ENCODE measurements at regions not wholly inside any gene's neighbourhood (a gene's known extent, or its start where the extent isn't known, plus 50 kb on each side); places are given as distances from the start of the nearest gene placed in this dataset.
A peak's percentile ranks its signal among the peaks of the same experiment; 100 is the strongest.

DNA sequence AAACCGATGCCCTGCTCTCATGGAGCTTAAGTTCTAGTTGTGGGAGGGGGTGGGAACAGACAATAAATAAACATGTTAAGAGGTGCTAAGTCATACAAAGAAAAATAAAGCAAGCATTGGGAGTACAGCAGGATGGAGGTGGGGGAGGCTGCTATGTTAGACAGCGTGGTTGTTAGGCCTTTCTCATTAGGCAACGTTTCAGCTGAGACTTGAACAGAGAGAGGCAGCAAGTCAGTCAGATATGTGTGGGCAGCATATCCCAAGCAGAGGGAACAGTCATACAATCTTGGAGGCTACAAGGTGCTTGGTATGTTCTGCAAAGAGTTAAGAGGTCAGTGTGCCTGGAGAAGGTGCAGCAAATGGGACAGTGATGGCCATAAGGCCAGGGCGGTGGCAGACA lies 97.7 kb upstream of the CCDC196 start:
- H3K27me3 ChIP-seq (ENCODE audit: control insufficient read depth, insufficient read depth, low read length), result peaks cover 3% of the 10 kb centered on the region
- no peak overlapping the region for H3K9ac ChIP-seq (ENCODE audit: low read depth, low read length)
- H3K9me3 ChIP-seq (replicated peaks; ENCODE audit: low read length), result no peaks in the 10 kb centered on the region
- no peaks in the 10 kb centered on the region for H3K36me3 ChIP-seq (ENCODE audit: insufficient read depth, low read length)
- H3K4me1 ChIP-seq (ENCODE audit: control insufficient read depth, insufficient read depth, low read length), result no peaks in the 10 kb centered on the region
- no peak overlapping the region for H3K4me2 ChIP-seq (ENCODE audit: low read length)
- no peak overlapping the region for H3K4me3 ChIP-seq (ENCODE audit: low read length)

- peaks cover 3% of the 10 kb centered on the region for H3K27me3 ChIP-seq (ENCODE audit: control insufficient read depth, insufficient read depth, low read length)
- H3K4me1 ChIP-seq (ENCODE audit: control insufficient read depth, insufficient read depth, low read length), result no peaks in the 10 kb centered on the region
- H3K9ac ChIP-seq (ENCODE audit: low read depth, low read length), result no peak overlapping the region
- H3K9me3 ChIP-seq (replicated peaks; ENCODE audit: low read length), result no peaks in the 10 kb centered on the region
- H3K36me3 ChIP-seq (ENCODE audit: insufficient read depth, low read length), result no peaks in the 10 kb centered on the region
- H3K4me3 ChIP-seq (ENCODE audit: low read length), result no peak overlapping the region
- H3K4me2 ChIP-seq (ENCODE audit: low read length), result no peak overlapping the region
Observed at GRCh38 chr14:66389481-66389880, 96.7 kb upstream of the CCDC196 start.

- Histone ChIP-seq H3K4me2 (ENCODE audit: low read length) (no peak overlapping the region), H3K4me3 (ENCODE audit: low read length) (no peak overlapping the region), H3K9me3 (replicated peaks; ENCODE audit: low read length) (no peaks in the 10 kb centered on the region), H3K9ac (ENCODE audit: low read depth, low read length) (no peak overlapping the region), H3K4me1 (ENCODE audit: control insufficient read depth, insufficient read depth, low read length) (no peaks in the 10 kb centered on the region), H3K27me3 (ENCODE audit: control insufficient read depth, insufficient read depth, low read length) (peaks cover 3% of the 10 kb centered on the region), H3K36me3 (ENCODE audit: insufficient read depth, low read length) (no peaks in the 10 kb centered on the region)
Observed at GRCh38 chr14:66395300-66395699, 90.9 kb upstream of the CCDC196 start.

DNA sequence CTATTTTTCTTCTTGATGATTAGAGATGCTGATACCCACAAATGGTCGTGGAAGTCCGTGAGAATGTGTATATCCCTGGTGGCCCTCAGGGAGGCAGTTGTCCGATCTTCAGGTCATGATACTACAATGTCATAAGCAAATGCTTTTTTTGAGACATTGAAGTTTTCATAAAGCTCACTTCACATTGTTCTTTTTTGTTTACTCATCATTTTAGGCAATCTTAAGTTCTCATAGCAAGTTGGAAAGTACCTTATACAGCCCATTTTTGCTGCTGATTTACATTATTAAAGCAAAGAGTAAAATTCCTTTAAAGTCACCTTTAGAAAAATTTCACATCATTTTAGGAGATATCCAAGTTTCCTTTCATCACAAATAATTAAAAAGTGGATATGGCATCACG lies 90.0 kb upstream of the CCDC196 start:
- Histone ChIP-seq H3K36me3 (ENCODE audit: insufficient read depth, low read length) (no peaks in the 10 kb centered on the region), H3K4me3 (ENCODE audit: low read length) (no peak overlapping the region), H3K9me3 (replicated peaks; ENCODE audit: low read length) (no peaks in the 10 kb centered on the region), H3K9ac (ENCODE audit: low read depth, low read length) (no peak overlapping the region), H3K27me3 (ENCODE audit: control insufficient read depth, insufficient read depth, low read length) (peaks cover 3% of the 10 kb centered on the region), H3K4me2 (ENCODE audit: low read length) (no peak overlapping the region), H3K4me1 (ENCODE audit: control insufficient read depth, insufficient read depth, low read length) (no peaks in the 10 kb centered on the region)

GRCh38 chr14:66398437-66398836 lies 87.7 kb upstream of the CCDC196 start:
- H3K9ac ChIP-seq (ENCODE audit: low read depth, low read length), result no peak overlapping the region
- peaks cover 10% of the 10 kb centered on the region for H3K4me1 ChIP-seq (ENCODE audit: control insufficient read depth, insufficient read depth, low read length)
- H3K4me2 ChIP-seq (ENCODE audit: low read length), result no peak overlapping the region
- no peaks in the 10 kb centered on the region for H3K9me3 ChIP-seq (replicated peaks; ENCODE audit: low read length)
- H3K27me3 ChIP-seq (ENCODE audit: control insufficient read depth, insufficient read depth, low read length), result no peaks in the 10 kb centered on the region
- no peaks in the 10 kb centered on the region for H3K36me3 ChIP-seq (ENCODE audit: insufficient read depth, low read length)
- no peak overlapping the region for H3K4me3 ChIP-seq (ENCODE audit: low read length)

GRCh38 chr14:66401449-66402095 lies 84.6 kb upstream of the CCDC196 start:
- Histone ChIP-seq H3K9me3 (replicated peaks; ENCODE audit: low read length) (no peaks in the 10 kb centered on the region), H3K4me2 (ENCODE audit: low read length) (peak overlapping the region; percentile 13), H3K4me3 (ENCODE audit: low read length) (no peak overlapping the region), H3K4me1 (ENCODE audit: control insufficient read depth, insufficient read depth, low read length) (peaks cover 10% of the 10 kb centered on the region), H3K9ac (ENCODE audit: low read depth, low read length) (no peak overlapping the region), H3K27me3 (ENCODE audit: control insufficient read depth, insufficient read depth, low read length) (no peaks in the 10 kb centered on the region), H3K36me3 (ENCODE audit: insufficient read depth, low read length) (no peaks in the 10 kb centered on the region)

DNA sequence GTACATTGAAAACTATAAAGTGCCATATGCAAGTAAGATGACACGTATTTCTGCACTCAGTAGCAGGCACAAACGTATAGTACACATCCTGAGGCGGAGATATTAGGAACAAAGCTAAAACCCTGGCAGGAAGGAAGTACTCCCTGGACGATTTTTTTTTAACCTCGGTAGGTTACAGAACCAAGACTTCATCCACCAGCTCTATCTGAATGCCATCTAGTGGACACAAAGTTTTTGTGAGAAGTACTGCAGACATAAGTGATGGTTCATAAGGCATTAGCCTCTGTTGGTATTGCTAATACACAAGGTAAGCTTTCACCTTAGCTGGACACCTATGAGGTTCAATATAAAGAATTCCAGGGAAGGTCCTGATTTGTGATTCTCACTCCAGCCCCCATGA lies 83.0 kb upstream of the CCDC196 start:
- no peak overlapping the region for H3K4me3 ChIP-seq (ENCODE audit: low read length)
- H3K9me3 ChIP-seq (replicated peaks; ENCODE audit: low read length), result no peaks in the 10 kb centered on the region
- H3K4me1 ChIP-seq (ENCODE audit: control insufficient read depth, insufficient read depth, low read length), result peaks cover 10% of the 10 kb centered on the region
- no peaks in the 10 kb centered on the region for H3K36me3 ChIP-seq (ENCODE audit: insufficient read depth, low read length)
- no peaks in the 10 kb centered on the region for H3K27me3 ChIP-seq (ENCODE audit: control insufficient read depth, insufficient read depth, low read length)
- no peak overlapping the region for H3K9ac ChIP-seq (ENCODE audit: low read depth, low read length)
- H3K4me2 ChIP-seq (ENCODE audit: low read length), result no peak overlapping the region

GRCh38 chr14:66404051-66404545 lies 82.1 kb upstream of the CCDC196 start:
- H3K4me2 ChIP-seq (ENCODE audit: low read length), result no peak overlapping the region
- peaks cover 10% of the 10 kb centered on the region for H3K4me1 ChIP-seq (ENCODE audit: control insufficient read depth, insufficient read depth, low read length)
- H3K36me3 ChIP-seq (ENCODE audit: insufficient read depth, low read length), result no peaks in the 10 kb centered on the region
- H3K4me3 ChIP-seq (ENCODE audit: low read length), result no peak overlapping the region
- no peaks in the 10 kb centered on the region for H3K27me3 ChIP-seq (ENCODE audit: control insufficient read depth, insufficient read depth, low read length)
- H3K9ac ChIP-seq (ENCODE audit: low read depth, low read length), result no peak overlapping the region
- H3K9me3 ChIP-seq (replicated peaks; ENCODE audit: low read length), result no peaks in the 10 kb centered on the region

DNA sequence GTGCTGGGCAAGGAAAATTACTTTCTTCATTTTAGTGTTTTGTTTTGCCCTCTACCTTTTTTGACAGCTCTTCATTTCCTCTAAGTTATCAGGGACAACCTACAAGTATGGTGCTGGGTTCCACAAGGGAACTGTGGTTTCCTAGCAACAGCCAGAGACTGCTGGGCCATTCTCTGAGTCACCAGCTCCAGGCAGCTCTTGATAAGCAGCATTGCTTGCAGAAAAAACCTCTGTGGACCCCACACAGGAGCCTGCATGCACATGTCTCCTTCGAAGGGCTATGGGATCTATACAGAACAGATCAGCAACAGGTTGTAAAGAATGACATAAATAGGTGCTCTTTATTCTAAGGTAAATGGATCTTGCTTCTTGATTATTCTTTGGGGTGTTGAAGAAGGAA lies 81.0 kb upstream of the CCDC196 start:
- Histone ChIP-seq H3K9me3 (replicated peaks; ENCODE audit: low read length) (no peaks in the 10 kb centered on the region), H3K4me1 (ENCODE audit: control insufficient read depth, insufficient read depth, low read length) (peaks cover 10% of the 10 kb centered on the region), H3K4me3 (ENCODE audit: low read length) (no peak overlapping the region), H3K36me3 (ENCODE audit: insufficient read depth, low read length) (no peaks in the 10 kb centered on the region), H3K27me3 (ENCODE audit: control insufficient read depth, insufficient read depth, low read length) (no peaks in the 10 kb centered on the region), H3K9ac (ENCODE audit: low read depth, low read length) (no peak overlapping the region), H3K4me2 (ENCODE audit: low read length) (no peak overlapping the region)

DNA sequence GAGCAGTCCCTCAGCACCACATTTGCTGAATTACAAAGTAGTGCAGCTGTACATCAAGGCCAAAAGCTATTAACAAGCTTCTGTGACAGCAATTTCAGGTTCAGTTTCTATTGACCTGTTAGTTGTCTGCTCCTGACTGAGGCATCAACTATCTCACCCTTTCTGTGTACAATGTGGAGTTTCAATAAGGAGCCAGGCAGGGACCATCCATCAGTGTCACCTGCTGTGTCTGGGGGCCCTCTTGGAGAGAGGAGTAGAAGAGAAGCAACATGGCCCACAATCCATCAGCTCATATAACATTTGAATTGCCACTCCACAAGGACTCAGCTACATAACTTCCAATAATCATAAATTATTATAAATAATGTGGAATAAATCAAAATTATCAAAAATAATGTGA lies 72.3 kb upstream of the CCDC196 start:
- H3K36me3 ChIP-seq (ENCODE audit: insufficient read depth, low read length), result no peaks in the 10 kb centered on the region
- no peak overlapping the region for H3K4me3 ChIP-seq (ENCODE audit: low read length)
- no peaks in the 10 kb centered on the region for H3K4me1 ChIP-seq (ENCODE audit: control insufficient read depth, insufficient read depth, low read length)
- no peaks in the 10 kb centered on the region for H3K27me3 ChIP-seq (ENCODE audit: control insufficient read depth, insufficient read depth, low read length)
- no peak overlapping the region for H3K4me2 ChIP-seq (ENCODE audit: low read length)
- H3K9ac ChIP-seq (ENCODE audit: low read depth, low read length), result no peak overlapping the region
- no peaks in the 10 kb centered on the region for H3K9me3 ChIP-seq (replicated peaks; ENCODE audit: low read length)

DNA sequence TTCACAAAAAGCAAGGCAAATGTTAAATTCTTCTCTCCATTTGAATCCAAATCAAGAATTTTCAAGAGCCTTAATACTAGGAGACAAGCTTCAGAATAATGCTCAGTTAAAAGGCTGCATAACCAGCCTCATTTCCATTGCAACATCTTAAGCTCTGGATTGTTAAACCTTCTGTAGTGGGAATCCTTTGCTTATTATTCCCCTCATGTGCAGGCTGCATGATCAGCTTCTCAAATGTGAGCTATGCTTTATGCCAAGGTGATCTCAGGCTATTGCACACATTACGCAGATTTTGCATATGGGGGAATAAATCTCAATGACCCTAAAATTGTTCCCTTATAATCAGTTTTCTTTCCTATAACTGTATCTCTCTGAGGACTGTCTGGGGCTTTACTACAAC lies 71.7 kb upstream of the CCDC196 start:
- no peak overlapping the region for H3K4me3 ChIP-seq (ENCODE audit: low read length)
- no peaks in the 10 kb centered on the region for H3K27me3 ChIP-seq (ENCODE audit: control insufficient read depth, insufficient read depth, low read length)
- H3K9me3 ChIP-seq (replicated peaks; ENCODE audit: low read length), result no peaks in the 10 kb centered on the region
- no peaks in the 10 kb centered on the region for H3K36me3 ChIP-seq (ENCODE audit: insufficient read depth, low read length)
- H3K4me1 ChIP-seq (ENCODE audit: control insufficient read depth, insufficient read depth, low read length), result no peaks in the 10 kb centered on the region
- H3K9ac ChIP-seq (ENCODE audit: low read depth, low read length), result no peak overlapping the region
- H3K4me2 ChIP-seq (ENCODE audit: low read length), result no peak overlapping the region

DNA sequence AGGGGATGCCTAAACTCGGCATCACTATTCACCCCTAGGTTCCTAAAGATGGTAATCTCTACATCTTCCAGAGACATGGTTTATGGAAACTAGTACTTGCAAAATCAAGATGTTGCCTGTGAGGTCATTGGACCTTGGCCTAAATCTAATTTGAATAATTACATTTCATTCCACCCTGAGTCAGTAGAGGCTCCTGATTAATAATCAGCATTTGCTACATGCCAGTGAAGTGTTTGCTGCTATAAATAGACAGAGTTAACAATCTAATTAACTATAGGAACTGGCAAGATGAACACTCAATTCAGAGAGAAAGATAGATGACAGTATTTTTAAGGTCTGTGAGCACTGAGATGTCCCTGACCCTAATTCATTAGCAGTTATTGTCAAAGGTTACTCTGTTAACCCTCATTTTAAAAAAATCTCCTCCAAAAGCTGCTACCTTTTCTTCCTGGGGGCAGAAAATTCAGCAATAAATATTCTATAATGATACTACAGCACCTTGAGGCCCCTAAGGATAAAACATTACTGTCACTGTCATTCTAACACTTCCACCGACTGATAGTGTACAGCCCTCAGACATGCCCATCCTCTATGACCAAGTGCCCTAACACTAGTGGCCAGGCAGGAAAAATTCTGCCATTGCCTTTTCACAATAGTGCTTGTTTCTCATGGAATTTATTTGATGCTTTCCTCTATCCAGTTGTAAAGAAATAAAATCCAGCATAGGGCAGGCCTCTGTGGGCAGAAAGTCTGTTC lies 65.7 kb upstream of the CCDC196 start:
- no peaks in the 10 kb centered on the region for H3K4me1 ChIP-seq (ENCODE audit: control insufficient read depth, insufficient read depth, low read length)

More for the DNA sequence above, 65.7 kb upstream of the CCDC196 start:
- Histone ChIP-seq H3K27me3 (ENCODE audit: control insufficient read depth, insufficient read depth, low read length) (no peaks in the 10 kb centered on the region), H3K4me2 (ENCODE audit: low read length) (no peak overlapping the region), H3K4me3 (ENCODE audit: low read length) (no peak overlapping the region), H3K36me3 (ENCODE audit: insufficient read depth, low read length) (no peaks in the 10 kb centered on the region), H3K9ac (ENCODE audit: low read depth, low read length) (no peak overlapping the region), H3K9me3 (replicated peaks; ENCODE audit: low read length) (no peaks in the 10 kb centered on the region)
